Transverse colon (tissue), 4 donors: ENCODE measurements at regions not wholly inside any gene's neighbourhood (a gene's known extent, or its start where the extent isn't known, plus 50 kb on each side); places are given as distances from the start of the nearest gene placed in this dataset.

Experiments
- DNase-seq: peaks from one replicate; pipeline ENCODE4 v3.0.0-alpha.2; 2019
- H3K27ac ChIP-seq, 4 donors: fragments of 200-600 bp; sonication (generic); 2 replicates each; pipeline ENCODE4 v1.5.1; 2016 to 2018; ENCODE audit warnings: inconsistent platforms in 4 of 4
- H3K27me3 ChIP-seq: fragments of 200-600 bp; sonication (generic); 2 replicates; pipeline ENCODE4 v1.5.1; 2017; ENCODE audit warnings: inconsistent platforms
- H3K36me3 ChIP-seq, 4 donors: fragments of 200-600 bp; sonication (generic); 2 replicates each; pipeline ENCODE4 v1.5.1; 2017 to 2019; ENCODE audit warnings: inconsistent platforms in 4 of 4
- H3K4me1 ChIP-seq, 4 donors: fragments of 200-600 bp; sonication (generic); 2 replicates each; pipeline ENCODE4 v1.5.1; 2017 to 2020; ENCODE audit warnings: inconsistent platforms in 4 of 4
- H3K4me3 ChIP-seq, 4 donors: fragments of 200-600 bp; sonication (generic); 1 replicate in 1 of 4; 2 replicates in 3 of 4; pipeline versions ENCODE4 v1.5.1 to v1.6.1; 2017 to 2019; ENCODE audit warnings: inconsistent platforms in 4 of 4
- H3K9me3 ChIP-seq, 2 donors: fragments of 200-600 bp; sonication (generic); 2 replicates each; pipeline ENCODE4 v1.5.1; 2017 to 2019; ENCODE audit warnings: inconsistent platforms in 2 of 2
- CTCF ChIP-seq, 5 experiments: fragments of 200-600 bp in 3 of 5; fragments of 450-650 bp in 2 of 5; sonication (generic) in 3 of 5; IDR thresholded peaks; 1 replicate in 2 of 5; 2 replicates in 3 of 5; pipeline ENCODE4 v1.5.1; 2016 to 2017; ENCODE audit warnings: antibody characterized with exemption in 5 of 5, inconsistent platforms in 3 of 5, mild to moderate bottlenecking in 2 of 5, moderate library complexity in 1 of 5
- EP300 ChIP-seq: sonication (generic); formaldehyde crosslinking; IDR thresholded peaks from one replicate; pipeline ENCODE4 v1.6.1; 2017; ENCODE audit warnings: antibody characterized with exemption, low read depth
- POLR2A ChIP-seq: fragments of 450-650 bp; IDR thresholded peaks from one replicate; pipeline ENCODE4 v1.6.1; 2016; ENCODE audit warnings: antibody characterized with exemption, mild to moderate bottlenecking, moderate library complexity
- POLR2AphosphoS5 ChIP-seq, 3 donors: sonication (generic); formaldehyde crosslinking; IDR thresholded peaks; one replicate each; pipeline ENCODE4 v1.6.1; 2016; ENCODE audit warnings: antibody characterized with exemption in 3 of 3
- WGBS, 2 donors: methylation state at CpG; one replicate each; pipeline ENCODE4 v1.1.5; 2018; ENCODE audit warnings: low coverage in 1 of 2; 5-methylcytosine and 5-hydroxymethylcytosine counted together
- in situ Hi-C, 4 donors: fragments of 200-750 bp; cut with MboI; loops; one replicate each; pipeline versions ENCODE4 v1.15.0 to v1.15.1; 2017; ENCODE audit warnings: low sequenced_read_pairs in 3 of 4, low pct_ligation_motif_present in 1 of 4, low pct_unique_long_range_greater_than_20kb in 1 of 4
- intact Hi-C: fragments of 100-400 bp; cut with DNase I; formaldehyde crosslinking; loops from one replicate; pipeline ENCODE4 v1.15.1; 2023; ENCODE audit warnings: low total_unique reads

GRCh38 chr1:199394856-199395255 is 632.7 kb upstream of the NR5A2 start:
- 76 to 89% methylated on average over 3 of the region's 3 CpGs for WGBS, 2 donors
- no peak overlapping the region for H3K4me3 ChIP-seq
- intact Hi-C loops, result no loop called here

GRCh38 chr1:199396456-199396855 is 631.1 kb upstream of the NR5A2 start:
- Histone ChIP-seq H3K36me3 (no peaks in the 10 kb centered on the region), H3K27me3 (no peaks in the 10 kb centered on the region), H3K27ac (no peak overlapping the region), H3K4me1 (no peaks in the 10 kb centered on the region), H3K9me3 (no peaks in the 10 kb centered on the region), H3K4me3 (no peak overlapping the region)
- no peak for DNase-seq
- in situ Hi-C loops, result no loop called here
- TF ChIP-seq EP300, result no peak
- TF ChIP-seq POLR2AphosphoS5 (IDR thresholded peaks at IDR 0.05), result no peak
- TF ChIP-seq CTCF (IDR thresholded peaks at IDR 0.05), result no peak
- no peak for TF ChIP-seq POLR2A
- 25 to 65% methylated on average over 1 of the region's 1 CpG for WGBS, 2 donors
- intact Hi-C loops, result no loop called here

More at GRCh38 chr1:199394856-199395255, 632.7 kb upstream of the NR5A2 start:
- TF ChIP-seq EP300 (no peak), CTCF (IDR thresholded peaks at IDR 0.05) (no peak), POLR2A (no peak), POLR2AphosphoS5 (IDR thresholded peaks at IDR 0.05) (no peak)
- in situ Hi-C loops, result no loop called here
- Histone ChIP-seq H3K27ac (no peak overlapping the region), H3K4me1 (no peaks in the 10 kb centered on the region), H3K36me3 (no peaks in the 10 kb centered on the region), H3K9me3 (no peaks in the 10 kb centered on the region), H3K27me3 (no peaks in the 10 kb centered on the region)
- DNase-seq, result no peak

- H3K27ac ChIP-seq, result no peak overlapping the region
- no peaks in the 10 kb centered on the region for H3K36me3 ChIP-seq
- H3K4me1 ChIP-seq, result no peaks in the 10 kb centered on the region
- no peak for DNase-seq
- in situ Hi-C loops, result no loop called here
- 51 to 55% methylated on average over 3 of the region's 3 CpGs for WGBS, 2 donors
- no peak for TF ChIP-seq POLR2A
- no peak for TF ChIP-seq POLR2AphosphoS5 (IDR thresholded peaks at IDR 0.05)
- no peak for TF ChIP-seq CTCF (IDR thresholded peaks at IDR 0.05)
- no peaks in the 10 kb centered on the region for H3K27me3 ChIP-seq
- H3K9me3 ChIP-seq, result no peaks in the 10 kb centered on the region
- H3K4me3 ChIP-seq, result no peak overlapping the region
- intact Hi-C loops, result no loop called here
Observed at GRCh38 chr1:199399996-199400724, 627.4 kb upstream of the NR5A2 start.

GRCh38 chr1:199403531-199404116 is 623.9 kb upstream of the NR5A2 start:
- intact Hi-C loops (no loop called here), in situ Hi-C loops (no loop called here)
- 68 to 88% methylated on average over 1 of the region's 1 CpG for WGBS, 2 donors
- no peak overlapping the region for H3K27ac ChIP-seq
- H3K4me3 ChIP-seq, result no peak overlapping the region
- no peaks in the 10 kb centered on the region for H3K9me3 ChIP-seq
- TF ChIP-seq POLR2A (no peak), CTCF (IDR thresholded peaks at IDR 0.05) (no peak), EP300 (no peak), POLR2AphosphoS5 (IDR thresholded peaks at IDR 0.05) (no peak)
- no peak for DNase-seq
- no peaks in the 10 kb centered on the region for H3K36me3 ChIP-seq
- H3K27me3 ChIP-seq, result no peaks in the 10 kb centered on the region
- H3K4me1 ChIP-seq, result no peaks in the 10 kb centered on the region
